ENCODE measurements at regions not wholly inside any gene's neighbourhood (a gene's known extent, or its start where the extent isn't known, plus 50 kb on each side); places are given as distances from the start of the nearest gene placed in this dataset.
"Not testable (repeated sequence)": the region's sequence is repeated elsewhere in the genome, so short reads cannot be mapped to it uniquely, and the experiment has no call there.

DNA sequence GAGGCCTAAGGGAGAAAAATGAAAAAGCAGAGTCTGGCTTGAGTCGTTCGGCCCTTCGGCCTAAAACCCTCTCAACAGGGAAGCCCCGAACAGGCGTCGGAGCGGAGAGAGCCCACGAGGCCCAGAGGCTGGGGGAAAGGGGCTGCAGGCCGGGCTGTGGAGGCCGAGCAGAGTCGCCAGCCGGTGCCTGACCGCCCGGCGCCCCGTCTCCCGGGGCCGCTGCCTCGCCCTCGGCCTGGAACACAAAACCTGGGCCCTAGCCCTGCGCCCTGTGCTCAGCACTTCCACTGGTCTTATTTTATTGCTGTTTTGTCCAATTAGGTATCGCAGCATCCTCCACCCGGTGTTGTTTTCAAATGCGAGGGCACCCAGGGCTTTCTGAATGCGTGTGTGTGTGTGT lies 110.1 kb upstream of the FOXD4L5 start:
- ATAC-seq; SMC1A ChIA-PET (ENCODE audit: uncharacterized antibody, unreplicated experiment): not testable (repeated sequence)

DNA sequence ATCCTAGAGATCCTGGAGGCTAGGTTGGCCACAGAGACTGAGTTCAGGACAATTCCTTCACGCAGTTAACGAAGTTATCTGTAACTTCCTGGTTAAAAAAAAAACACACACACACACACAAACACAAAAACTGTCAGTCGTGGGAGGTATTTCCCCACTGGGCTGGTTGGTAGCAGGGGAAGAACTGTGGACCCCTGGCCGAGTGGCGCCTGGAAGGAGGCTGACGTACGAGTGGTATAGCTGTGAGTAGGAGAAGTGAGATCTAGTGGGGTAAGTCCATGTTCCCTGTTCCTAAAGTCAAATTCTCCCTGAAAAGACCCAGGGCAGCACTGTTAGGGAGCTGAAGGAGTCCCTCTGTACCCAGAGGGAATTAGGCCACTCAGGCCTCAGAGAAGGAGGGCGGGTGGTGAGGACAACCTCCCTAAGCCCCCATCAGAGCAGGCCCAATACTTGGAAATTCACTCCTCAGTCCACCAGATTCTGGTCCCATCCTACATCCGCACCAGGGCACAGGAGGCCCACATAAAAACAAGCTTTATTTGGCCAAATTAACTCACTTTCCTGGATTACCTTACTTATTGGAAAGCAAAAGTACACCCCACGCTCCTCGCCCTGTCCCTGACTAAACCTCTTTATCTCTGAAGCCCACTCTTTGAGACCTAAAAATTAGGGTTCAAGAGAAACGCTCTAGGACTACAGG lies 108.3 kb upstream of the FOXD4L5 start:
- BruUV-seq (replicated peaks); H3K9ac ChIP-seq (ENCODE audit: control insufficient read depth, insufficient read depth, low read length); H3K79me2 ChIP-seq (ENCODE audit: control insufficient read depth, insufficient read depth, low read length); CTCF ChIA-PET; RAD21 ChIA-PET (ENCODE audit: unreplicated experiment); POLR2A ChIA-PET; H3K4me3 ChIP-seq; H3K4me1 ChIP-seq (ENCODE audit: control insufficient read depth, insufficient read depth, low read length); SMC1A ChIA-PET (ENCODE audit: uncharacterized antibody, unreplicated experiment); FAIRE-seq; H3K27ac ChIP-seq (ENCODE audit: control insufficient read depth, insufficient read depth); intact Hi-C loops (cut with micrococcal nuclease; ENCODE audit: unreplicated experiment); in situ Hi-C loops (cut with MboI); ATAC-seq; H3K27me3 ChIP-seq (replicated peaks in 1 of 2; ENCODE audit: control insufficient read depth in 2 of 2, insufficient read depth in 2 of 2, low read length in 1 of 2); H4K20me1 ChIP-seq (ENCODE audit: control insufficient read depth, insufficient read depth); H2AFZ ChIP-seq (ENCODE audit: control insufficient read depth, low read depth, low read length); DNase-seq (ENCODE audit: low read depth, low spot score); H3K9me3 ChIP-seq (replicated peaks; ENCODE audit: control insufficient read depth, insufficient read depth, low read length); H3K4me2 ChIP-seq (ENCODE audit: control insufficient read depth, insufficient read depth); H3K36me3 ChIP-seq (ENCODE audit: control insufficient read depth in 2 of 2, insufficient read depth in 2 of 2, low read length in 1 of 2): not testable (repeated sequence)
- 18% methylated on average over 12 of the region's 12 CpGs for WGBS (ENCODE audit: insufficient coverage, insufficient replicate concordance, low lambda C conversion rate, missing lambda C conversion rate)

More for the DNA sequence above, 110.1 kb upstream of the FOXD4L5 start:
- H3K27me3 ChIP-seq (replicated peaks in 1 of 2; ENCODE audit: control insufficient read depth in 2 of 2, insufficient read depth in 2 of 2, low read length in 1 of 2); H3K4me1 ChIP-seq (ENCODE audit: control insufficient read depth, insufficient read depth, low read length); H4K20me1 ChIP-seq (ENCODE audit: control insufficient read depth, insufficient read depth); CTCF ChIA-PET; BruUV-seq (replicated peaks); H3K9ac ChIP-seq (ENCODE audit: control insufficient read depth, insufficient read depth, low read length); POLR2A ChIA-PET; H3K9me3 ChIP-seq (replicated peaks; ENCODE audit: control insufficient read depth, insufficient read depth, low read length); H3K4me2 ChIP-seq (ENCODE audit: control insufficient read depth, insufficient read depth); intact Hi-C loops (cut with micrococcal nuclease; ENCODE audit: unreplicated experiment); H3K27ac ChIP-seq (ENCODE audit: control insufficient read depth, insufficient read depth); H3K36me3 ChIP-seq (ENCODE audit: control insufficient read depth in 2 of 2, insufficient read depth in 2 of 2, low read length in 1 of 2); in situ Hi-C loops (cut with MboI); H3K79me2 ChIP-seq (ENCODE audit: control insufficient read depth, insufficient read depth, low read length); RAD21 ChIA-PET (ENCODE audit: unreplicated experiment); FAIRE-seq; H2AFZ ChIP-seq (ENCODE audit: control insufficient read depth, low read depth, low read length); H3K4me3 ChIP-seq; DNase-seq (ENCODE audit: low read depth, low spot score): not testable (repeated sequence)
- WGBS (ENCODE audit: insufficient coverage, insufficient replicate concordance, low lambda C conversion rate, missing lambda C conversion rate): 37% methylated on average over 15 of the region's 25 CpGs

- DNase-seq (ENCODE audit: low read depth, low spot score); BruUV-seq (replicated peaks); in situ Hi-C loops (cut with MboI); H3K79me2 ChIP-seq (ENCODE audit: control insufficient read depth, insufficient read depth, low read length); H3K27ac ChIP-seq (ENCODE audit: control insufficient read depth, insufficient read depth); H4K20me1 ChIP-seq (ENCODE audit: control insufficient read depth, insufficient read depth); POLR2A ChIA-PET; H2AFZ ChIP-seq (ENCODE audit: control insufficient read depth, low read depth, low read length); CTCF ChIA-PET; H3K4me2 ChIP-seq (ENCODE audit: control insufficient read depth, insufficient read depth); H3K36me3 ChIP-seq (ENCODE audit: control insufficient read depth in 2 of 2, insufficient read depth in 2 of 2, low read length in 1 of 2); H3K4me1 ChIP-seq (ENCODE audit: control insufficient read depth, insufficient read depth, low read length); H3K4me3 ChIP-seq; H3K27me3 ChIP-seq (replicated peaks in 1 of 2; ENCODE audit: control insufficient read depth in 2 of 2, insufficient read depth in 2 of 2, low read length in 1 of 2); RAD21 ChIA-PET (ENCODE audit: unreplicated experiment); H3K9ac ChIP-seq (ENCODE audit: control insufficient read depth, insufficient read depth, low read length); SMC1A ChIA-PET (ENCODE audit: uncharacterized antibody, unreplicated experiment); ATAC-seq; intact Hi-C loops (cut with micrococcal nuclease; ENCODE audit: unreplicated experiment); H3K9me3 ChIP-seq (replicated peaks; ENCODE audit: control insufficient read depth, insufficient read depth, low read length); FAIRE-seq: not testable (repeated sequence)
- WGBS (ENCODE audit: insufficient coverage, insufficient replicate concordance, low lambda C conversion rate, missing lambda C conversion rate): 22% methylated on average over 6 of the region's 6 CpGs
These were observed 107.6 kb upstream of the FOXD4L5 start for GRCh38 chr9:65392611-65393010.

- H3K27ac ChIP-seq (ENCODE audit: control insufficient read depth, insufficient read depth); CTCF ChIA-PET; H3K4me3 ChIP-seq; H3K4me1 ChIP-seq (ENCODE audit: control insufficient read depth, insufficient read depth, low read length); H3K4me2 ChIP-seq (ENCODE audit: control insufficient read depth, insufficient read depth); SMC1A ChIA-PET (ENCODE audit: uncharacterized antibody, unreplicated experiment); DNase-seq (ENCODE audit: low read depth, low spot score); H2AFZ ChIP-seq (ENCODE audit: control insufficient read depth, low read depth, low read length); BruUV-seq (replicated peaks); H3K9ac ChIP-seq (ENCODE audit: control insufficient read depth, insufficient read depth, low read length); FAIRE-seq; in situ Hi-C loops (cut with MboI); H3K9me3 ChIP-seq (replicated peaks; ENCODE audit: control insufficient read depth, insufficient read depth, low read length); intact Hi-C loops (cut with micrococcal nuclease; ENCODE audit: unreplicated experiment); H3K27me3 ChIP-seq (replicated peaks in 1 of 2; ENCODE audit: control insufficient read depth in 2 of 2, insufficient read depth in 2 of 2, low read length in 1 of 2); H3K36me3 ChIP-seq (ENCODE audit: control insufficient read depth in 2 of 2, insufficient read depth in 2 of 2, low read length in 1 of 2); ATAC-seq; H4K20me1 ChIP-seq (ENCODE audit: control insufficient read depth, insufficient read depth); H3K79me2 ChIP-seq (ENCODE audit: control insufficient read depth, insufficient read depth, low read length); RAD21 ChIA-PET (ENCODE audit: unreplicated experiment); POLR2A ChIA-PET: not testable (repeated sequence)
- WGBS (ENCODE audit: insufficient coverage, insufficient replicate concordance, low lambda C conversion rate, missing lambda C conversion rate): 48% methylated on average over 17 of the region's 17 CpGs
These were observed 104.7 kb upstream of the FOXD4L5 start for GRCh38 chr9:65389710-65390109.

Data from GM12878 (cell line).